ENCODE measurements at regions not wholly inside any gene's neighbourhood (a gene's known extent, or its start where the extent isn't known, plus 50 kb on each side); places are given as distances from the start of the nearest gene placed in this dataset.

DNA sequence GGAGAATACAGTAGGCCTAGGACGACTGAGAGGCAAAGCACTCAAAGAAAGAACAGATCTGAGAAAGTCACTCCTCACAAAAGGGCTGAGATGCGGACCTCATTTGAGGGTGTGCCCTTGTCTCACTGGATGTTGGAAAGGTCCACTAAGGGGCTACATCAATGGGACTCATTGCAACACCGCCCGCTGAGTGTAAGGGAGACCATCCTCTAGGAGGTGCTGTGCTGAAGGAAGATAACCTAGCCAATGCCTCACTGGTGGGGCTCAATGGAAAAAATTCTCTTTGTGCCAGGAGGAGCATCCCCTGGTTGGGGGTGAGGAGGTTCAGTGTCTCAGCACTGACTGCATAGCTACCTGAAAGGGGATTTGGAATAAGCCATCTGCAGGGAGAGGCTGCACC lies 758.7 kb upstream of the CELF2 start:
- TF ChIP-seq EZH2phosphoT487 (IDR thresholded peaks at IDR 0.05; ENCODE audit: low read depth, severe bottlenecking, unreplicated experiment), result no peak
- TF ChIP-seq, protein P1, sequence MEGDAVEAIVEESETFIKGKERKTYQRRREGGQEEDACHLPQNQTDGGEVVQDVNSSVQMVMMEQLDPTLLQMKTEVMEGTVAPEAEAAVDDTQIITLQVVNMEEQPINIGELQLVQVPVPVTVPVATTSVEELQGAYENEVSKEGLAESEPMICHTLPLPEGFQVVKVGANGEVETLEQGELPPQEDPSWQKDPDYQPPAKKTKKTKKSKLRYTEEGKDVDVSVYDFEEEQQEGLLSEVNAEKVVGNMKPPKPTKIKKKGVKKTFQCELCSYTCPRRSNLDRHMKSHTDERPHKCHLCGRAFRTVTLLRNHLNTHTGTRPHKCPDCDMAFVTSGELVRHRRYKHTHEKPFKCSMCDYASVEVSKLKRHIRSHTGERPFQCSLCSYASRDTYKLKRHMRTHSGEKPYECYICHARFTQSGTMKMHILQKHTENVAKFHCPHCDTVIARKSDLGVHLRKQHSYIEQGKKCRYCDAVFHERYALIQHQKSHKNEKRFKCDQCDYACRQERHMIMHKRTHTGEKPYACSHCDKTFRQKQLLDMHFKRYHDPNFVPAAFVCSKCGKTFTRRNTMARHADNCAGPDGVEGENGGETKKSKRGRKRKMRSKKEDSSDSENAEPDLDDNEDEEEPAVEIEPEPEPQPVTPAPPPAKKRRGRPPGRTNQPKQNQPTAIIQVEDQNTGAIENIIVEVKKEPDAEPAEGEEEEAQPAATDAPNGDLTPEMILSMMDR (IDR thresholded peaks at IDR 0.05; ENCODE audit: poor library complexity), result no peak
